GM18868 (cell line): ENCODE measurements at regions not wholly inside any gene's neighbourhood (a gene's known extent, or its start where the extent isn't known, plus 50 kb on each side); places are given as distances from the start of the nearest gene placed in this dataset.
A peak's percentile ranks its signal among the peaks of the same experiment; 100 is the strongest.

Experiments used
- ATAC-seq: cut with Tn5 transposase; IDR thresholded peaks from one replicate; pipeline ENCODE4 v1.9.1; 2021; ENCODE audit warnings: mild to moderate bottlenecking, moderate library complexity; ENCODE audit not compliant: unreplicated experiment

- ATAC-seq: peak; percentile 78
These were observed 315.8 kb upstream of the SATB1 start for GRCh38 chr3:18740631-18741583.

- peak; percentile 33 for ATAC-seq
These were observed 313.9 kb upstream of the SATB1 start for GRCh38 chr3:18739099-18739433.

GRCh38 chr3:18738393-18739098 lies 313.4 kb upstream of the SATB1 start:
- no peak for ATAC-seq

GRCh38 chr3:18735005-18735404 lies 309.9 kb upstream of the SATB1 start:
- no peak for ATAC-seq

GRCh38 chr3:18734309-18734708 lies 309.2 kb upstream of the SATB1 start:
- ATAC-seq: no peak

- ATAC-seq: no peak
These were observed 307.3 kb upstream of the SATB1 start for GRCh38 chr3:18732474-18732873.

- ATAC-seq: no peak
These were observed 305.4 kb upstream of the SATB1 start for GRCh38 chr3:18730491-18730890.

GRCh38 chr3:18729671-18730070 lies 304.5 kb upstream of the SATB1 start:
- no peak for ATAC-seq

GRCh38 chr3:18725668-18726407 lies 300.7 kb upstream of the SATB1 start:
- no peak for ATAC-seq

- no peak for ATAC-seq
These were observed 299.3 kb upstream of the SATB1 start for GRCh38 chr3:18724456-18724855.

GRCh38 chr3:18723206-18723810 lies 298.2 kb upstream of the SATB1 start:
- ATAC-seq: peak; percentile 77

GRCh38 chr3:18720543-18720942 lies 295.4 kb upstream of the SATB1 start:
- no peak for ATAC-seq

GRCh38 chr3:18717598-18717997 lies 292.5 kb upstream of the SATB1 start:
- ATAC-seq: peak; percentile 80

- ATAC-seq: no peak
These were observed 291.7 kb upstream of the SATB1 start for GRCh38 chr3:18716821-18717220.

- ATAC-seq: no peak
These were observed 291.0 kb upstream of the SATB1 start for GRCh38 chr3:18716101-18716500.

- no peak for ATAC-seq
These were observed 290.1 kb upstream of the SATB1 start for GRCh38 chr3:18715208-18715607.

- ATAC-seq: no peak
These were observed 288.4 kb upstream of the SATB1 start for GRCh38 chr3:18713577-18713951.

GRCh38 chr3:18712713-18713576 lies 287.8 kb upstream of the SATB1 start:
- ATAC-seq: no peak

- no peak for ATAC-seq
These were observed 279.2 kb upstream of the SATB1 start for GRCh38 chr3:18704326-18704725.

- ATAC-seq: no peak
These were observed 278.7 kb upstream of the SATB1 start for GRCh38 chr3:18703798-18704197.
